HG02970 (cell line): ENCODE measurements at regions not wholly inside any gene's neighbourhood (a gene's known extent, or its start where the extent isn't known, plus 50 kb on each side); places are given as distances from the start of the nearest gene placed in this dataset.

Source experiments
- ATAC-seq: cut with Tn5 transposase; IDR thresholded peaks from one replicate; pipeline ENCODE4 v1.9.1; 2021; ENCODE audit warnings: mild to moderate bottlenecking, moderate library complexity, moderate number of reproducible peaks; ENCODE audit not compliant: unreplicated experiment, low FRiP score

DNA sequence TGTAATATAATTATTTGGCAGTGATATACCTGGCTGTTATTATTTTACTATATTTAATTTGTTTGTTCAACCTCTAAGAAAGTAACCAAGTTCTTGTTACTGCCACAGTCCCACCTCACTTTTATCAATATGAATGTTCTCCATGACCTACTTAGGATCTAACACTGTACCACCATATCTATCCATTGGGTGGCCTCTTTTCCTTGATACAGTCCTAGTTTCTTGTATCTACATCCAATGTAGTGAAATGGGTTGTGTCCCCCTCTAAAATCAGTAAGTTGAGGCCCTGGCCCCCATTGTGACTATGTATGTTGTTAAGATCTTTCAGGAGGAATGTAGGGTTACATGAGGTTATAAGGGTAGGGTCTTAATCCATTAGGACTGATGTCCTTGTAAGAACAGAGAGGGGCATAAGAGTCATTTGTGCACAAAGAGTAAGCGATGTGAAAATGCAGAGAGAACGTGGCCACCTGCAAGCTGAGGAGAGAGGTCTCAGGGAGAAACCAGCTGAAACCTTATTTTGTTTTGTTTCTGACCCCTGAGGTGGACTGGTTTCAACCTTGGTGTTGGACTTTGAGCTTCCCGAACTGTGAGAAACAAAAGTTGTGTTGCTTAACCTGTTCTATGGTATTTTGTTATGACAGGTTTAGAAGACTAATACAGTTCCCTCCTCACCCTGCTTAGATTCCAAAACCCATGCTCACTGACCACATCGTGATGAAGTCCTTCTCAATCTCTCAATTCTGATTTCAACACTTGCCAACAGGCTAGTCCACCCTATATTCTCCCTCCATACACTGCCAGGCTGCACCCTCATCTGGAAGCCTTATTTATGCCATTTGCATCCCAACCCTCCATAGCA lies 387.3 kb upstream of the EPHA7 start:
- no peak for ATAC-seq

DNA sequence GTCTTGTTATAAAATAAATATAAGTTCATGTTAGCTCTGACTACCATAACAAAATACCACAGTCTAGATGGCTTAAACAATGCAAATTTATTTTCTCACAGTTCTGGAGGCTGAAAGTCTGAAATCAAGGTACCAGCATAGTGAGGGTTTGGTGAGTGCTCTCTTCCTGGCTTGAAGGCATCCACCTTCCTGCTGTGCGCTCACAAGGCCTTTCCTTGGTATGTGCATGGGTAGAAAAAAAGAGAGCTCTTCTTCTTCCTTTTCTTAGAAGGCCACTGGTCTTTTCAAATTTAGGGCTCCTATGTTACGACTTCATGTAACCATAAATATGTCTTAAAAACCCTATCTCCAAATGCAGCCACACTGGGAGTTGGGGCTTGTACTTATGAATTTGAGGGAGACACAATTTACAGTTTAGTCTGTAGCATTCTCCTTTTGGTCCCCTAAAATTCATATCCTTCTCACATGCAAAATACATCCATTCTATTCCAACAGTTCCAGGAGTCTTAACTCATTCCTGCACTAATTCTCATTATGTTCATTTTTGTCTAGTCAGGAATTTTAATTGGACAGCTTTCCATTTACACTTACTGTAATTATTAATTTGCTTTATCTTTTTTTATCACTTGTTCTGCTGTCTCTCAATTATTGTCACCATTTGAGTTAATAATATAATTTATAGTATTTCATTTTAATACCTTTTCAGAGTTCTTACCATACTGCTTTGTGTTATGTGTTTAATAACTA lies 381.9 kb upstream of the EPHA7 start:
- no peak for ATAC-seq

DNA sequence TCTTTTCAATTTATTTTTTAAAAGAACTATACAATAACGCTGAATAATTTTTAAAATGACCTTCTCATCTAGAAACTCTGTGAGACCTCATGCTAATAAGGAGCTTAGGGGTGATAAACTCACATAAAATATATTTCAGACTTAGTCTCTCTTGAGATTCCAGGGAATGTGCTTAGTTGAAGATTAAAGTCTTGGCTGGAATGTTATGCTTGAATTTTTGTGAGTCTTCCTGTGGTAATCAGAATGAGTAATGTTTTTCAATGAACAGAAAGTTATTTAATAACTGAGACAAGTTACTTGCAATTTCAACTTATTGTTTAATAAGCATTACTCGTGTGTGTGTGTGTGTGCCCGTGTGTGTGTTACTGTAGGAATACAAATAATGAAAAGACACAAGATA lies 379.9 kb upstream of the EPHA7 start:
- no peak for ATAC-seq

DNA sequence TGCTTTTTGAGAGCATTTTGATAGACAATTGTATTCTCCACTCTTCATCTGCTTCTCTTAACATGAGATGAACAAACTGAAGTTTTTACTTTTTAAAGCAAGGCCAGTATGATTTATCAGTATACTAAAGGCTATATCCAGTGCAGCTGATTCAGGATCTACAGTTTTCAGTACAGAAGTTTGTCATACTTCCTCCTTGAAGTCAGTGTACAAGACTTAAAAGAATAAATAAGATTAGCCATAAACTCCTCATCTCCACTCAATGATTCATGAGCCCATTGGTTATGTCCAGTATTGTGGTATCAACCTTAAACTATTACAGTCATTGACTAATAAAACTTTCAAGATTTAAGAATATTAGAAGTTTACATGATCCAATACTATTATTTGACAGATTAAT lies 374.8 kb upstream of the EPHA7 start:
- ATAC-seq: no peak

DNA sequence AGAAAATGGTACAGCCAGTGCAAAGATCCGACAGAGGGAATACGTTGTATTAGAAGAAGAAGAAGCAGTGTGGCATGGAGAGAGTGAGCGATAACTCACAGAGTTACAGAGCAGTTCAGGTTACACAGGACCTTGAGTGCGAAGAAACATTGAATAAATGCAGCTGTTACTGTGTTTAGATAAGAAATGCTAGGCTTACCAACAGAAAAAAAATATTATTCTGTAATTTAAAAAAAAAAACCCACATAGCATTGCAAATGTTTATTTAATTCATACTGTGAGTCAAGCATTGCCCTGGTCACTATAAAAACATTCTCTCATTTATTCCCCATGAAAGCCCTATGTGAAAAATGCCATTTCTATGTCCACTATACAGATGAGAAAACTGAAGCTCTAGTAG lies 373.4 kb upstream of the EPHA7 start:
- ATAC-seq: no peak

DNA sequence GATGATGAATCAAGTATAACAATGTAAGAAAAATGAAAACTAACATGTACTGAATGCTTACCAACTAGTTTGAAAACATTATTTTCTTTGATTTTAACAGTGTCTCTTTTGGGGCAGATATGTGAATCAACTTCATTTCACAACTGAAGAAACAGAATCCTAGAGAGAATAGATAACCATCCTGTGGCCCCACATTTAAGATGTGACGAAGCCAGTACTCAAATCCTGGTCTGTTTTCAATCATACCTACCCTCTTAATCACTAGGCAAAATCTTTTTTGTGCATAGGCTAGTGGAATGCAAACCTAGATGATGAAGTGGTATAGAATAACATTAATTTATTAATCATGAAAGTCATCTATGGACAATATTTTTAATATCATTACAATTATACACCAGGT lies 371.6 kb upstream of the EPHA7 start:
- no peak for ATAC-seq

DNA sequence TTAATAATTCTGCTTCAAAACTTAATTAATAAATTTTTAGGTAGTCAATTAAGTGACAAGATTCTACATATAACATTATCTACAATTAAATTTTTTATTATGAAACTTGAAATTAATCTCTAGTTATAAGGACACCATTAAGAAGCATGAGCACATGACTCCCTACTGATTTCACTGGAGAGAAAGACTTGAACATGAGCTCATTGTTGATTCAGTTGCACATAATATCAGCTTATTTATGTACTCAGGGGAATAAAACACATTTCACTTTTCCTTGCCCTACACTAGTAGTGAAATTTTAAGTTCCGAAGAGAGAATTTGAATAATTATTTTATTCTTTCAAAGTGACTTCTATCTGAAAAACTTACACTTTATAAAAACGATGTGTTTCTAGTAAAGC lies 370.2 kb upstream of the EPHA7 start:
- no peak for ATAC-seq

DNA sequence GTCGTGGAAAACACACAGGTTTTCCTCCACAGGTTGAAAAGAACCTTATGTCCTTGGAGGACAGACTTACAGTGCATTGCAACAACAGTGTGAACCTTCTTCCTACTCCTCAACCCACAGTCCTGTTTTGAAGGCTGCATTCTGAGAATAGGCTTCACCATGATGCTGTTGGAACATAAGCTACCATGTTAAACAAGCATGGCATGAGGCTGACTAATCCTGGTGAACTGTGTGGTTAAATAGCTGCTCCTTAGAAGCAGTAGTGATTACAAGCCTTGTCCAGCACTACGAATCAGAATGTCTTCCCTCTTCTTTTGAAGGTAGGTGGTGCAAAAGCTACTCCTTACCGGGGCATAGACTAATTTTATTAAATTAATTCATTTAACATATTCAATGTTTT lies 368.5 kb upstream of the EPHA7 start:
- no peak for ATAC-seq

DNA sequence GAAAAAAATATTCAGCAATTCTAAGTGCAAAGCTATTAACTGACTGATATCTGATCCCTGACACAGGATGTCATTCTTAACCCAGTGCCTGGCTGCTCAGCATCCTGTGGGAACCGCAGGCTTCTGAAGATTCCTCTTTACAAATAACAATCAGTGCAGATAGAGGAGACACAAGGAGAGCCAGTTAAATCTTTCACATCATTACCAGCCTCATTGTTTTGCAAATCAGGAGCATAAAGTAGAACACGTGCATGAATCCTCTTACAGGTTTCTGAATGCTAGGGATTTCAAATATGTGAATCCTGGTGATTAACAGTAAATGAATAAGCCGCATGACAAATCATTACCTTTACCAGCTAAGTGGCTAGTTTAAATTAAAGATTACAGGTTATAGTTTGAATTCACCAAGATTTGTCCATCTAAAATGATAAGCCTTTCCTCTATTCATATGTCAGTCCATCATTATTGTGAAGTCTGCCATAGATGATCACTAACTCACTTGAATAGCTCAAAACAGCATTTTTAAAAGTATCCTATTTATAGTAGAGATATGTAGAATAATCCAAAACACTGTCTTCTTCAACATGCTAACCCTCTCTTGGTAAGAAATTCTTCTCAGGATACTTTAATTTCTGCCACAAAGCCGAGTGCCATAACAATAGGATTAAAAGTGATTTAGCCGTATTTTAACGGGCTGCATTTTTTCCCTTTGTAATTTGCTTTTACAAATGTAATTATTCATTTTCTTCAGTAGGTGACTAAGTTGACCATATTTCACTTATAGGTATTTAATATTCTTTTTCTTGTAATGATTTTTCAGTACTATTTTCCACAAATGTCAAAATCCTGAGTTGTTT lies 367.3 kb upstream of the EPHA7 start:
- no peak for ATAC-seq

DNA sequence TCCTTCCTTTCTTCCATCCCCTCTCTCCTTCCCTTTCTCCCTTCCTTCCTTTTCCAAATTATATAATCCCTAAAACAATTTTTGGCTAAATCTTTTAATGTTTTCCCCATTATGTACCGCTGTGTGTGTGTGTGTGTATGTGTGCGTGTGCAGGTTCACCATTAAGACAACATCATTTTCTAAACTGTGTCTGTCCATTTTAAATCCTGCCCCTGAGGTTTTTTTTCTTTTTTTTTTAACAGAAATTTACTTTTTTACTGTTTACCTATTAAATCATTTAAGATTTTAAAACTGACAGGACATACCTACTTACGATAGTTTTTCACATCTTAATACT lies 366.3 kb upstream of the EPHA7 start:
- ATAC-seq: no peak

DNA sequence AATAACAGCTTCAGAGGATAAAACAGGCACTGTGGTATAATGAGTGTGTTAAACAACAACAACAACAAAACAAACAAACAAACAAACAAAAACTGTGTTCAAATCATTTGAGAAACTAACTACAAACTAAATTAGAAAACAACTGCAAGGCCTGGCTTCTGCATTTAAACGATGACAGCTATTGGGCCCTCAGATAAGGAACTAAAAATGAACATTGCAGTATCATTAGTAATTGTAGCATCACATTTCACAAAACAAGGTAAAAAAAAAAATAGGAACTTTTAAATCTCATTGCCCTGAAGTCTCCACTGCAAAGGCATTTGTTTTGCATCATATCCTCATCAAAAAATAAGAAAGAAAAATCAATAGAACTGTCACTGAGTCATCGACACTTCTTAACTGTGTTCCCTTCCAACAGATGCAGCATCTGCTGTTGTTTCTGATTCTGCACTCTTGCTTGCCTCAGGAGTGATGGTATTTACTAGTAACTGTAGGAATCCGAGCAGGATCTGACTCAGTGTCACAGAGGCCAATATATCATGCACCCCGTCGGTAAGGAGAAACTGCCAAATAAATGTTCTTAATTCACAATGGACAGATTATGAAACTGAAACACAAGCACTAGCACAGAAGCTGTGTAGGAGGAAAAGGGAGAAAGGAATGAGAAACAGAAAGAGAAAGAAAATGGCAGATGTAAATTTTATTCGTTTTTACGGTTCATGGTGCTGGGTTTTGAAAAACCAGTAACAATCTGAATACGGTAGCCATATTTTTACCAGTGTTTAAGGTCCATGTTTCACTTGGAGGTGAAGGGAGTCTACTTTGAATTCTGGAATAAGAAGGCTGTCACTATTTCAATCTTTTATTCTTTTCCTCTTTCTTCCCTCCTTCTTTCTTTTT lies 365.7 kb upstream of the EPHA7 start:
- ATAC-seq: no peak

DNA sequence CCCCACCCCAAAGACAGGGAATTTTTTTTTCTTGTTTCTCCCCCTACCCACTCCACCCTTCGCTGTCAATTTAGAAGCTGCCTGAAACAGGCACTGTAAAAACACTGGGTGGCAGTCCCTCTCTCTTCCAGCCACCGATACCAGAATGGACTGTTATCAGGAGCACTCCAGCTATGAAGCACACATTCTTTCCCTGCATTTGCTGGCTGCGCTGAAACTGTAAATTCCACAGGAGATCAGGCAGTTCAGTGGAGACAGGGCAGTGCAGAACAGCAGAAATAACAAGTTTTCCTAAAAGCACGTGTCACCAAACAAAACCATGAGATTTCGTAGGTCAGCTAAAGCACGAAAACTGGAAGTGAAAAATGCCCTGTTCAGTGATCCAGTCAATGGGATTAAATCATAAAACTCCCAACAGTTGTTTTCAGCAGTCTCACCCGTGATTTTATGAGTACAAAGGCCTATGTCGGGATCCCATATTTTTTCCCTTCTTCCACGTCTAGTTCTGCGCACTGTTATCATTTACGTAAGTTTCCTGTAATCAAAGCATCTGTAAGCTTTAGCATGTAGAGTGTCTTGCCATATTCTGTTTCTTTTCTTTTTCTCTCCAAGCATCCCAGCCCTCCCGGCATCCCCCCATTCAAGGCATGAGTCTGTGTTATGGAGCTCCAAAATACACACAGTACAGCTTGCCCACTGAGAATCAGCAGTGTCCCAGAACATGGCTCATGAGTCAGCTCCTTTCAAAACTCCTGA lies 359.9 kb upstream of the EPHA7 start:
- ATAC-seq: no peak

DNA sequence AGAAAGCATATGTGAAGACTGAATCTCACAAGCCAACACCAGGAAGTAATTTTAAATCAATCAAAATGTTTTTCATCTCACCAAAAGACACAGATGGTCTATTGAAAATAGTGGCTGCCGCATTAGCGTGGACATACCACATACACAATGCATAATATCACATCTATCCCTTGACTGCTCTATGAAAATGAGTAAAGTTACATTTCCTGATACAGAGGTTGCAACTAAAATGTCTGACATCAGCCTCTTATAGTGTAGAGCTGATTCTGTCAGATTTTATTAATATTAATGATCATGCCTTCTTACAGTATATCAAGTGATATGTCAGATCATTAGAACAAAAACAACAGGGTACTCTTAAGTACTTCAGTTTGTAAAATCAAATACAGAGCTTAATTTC lies 339.8 kb upstream of the EPHA7 start:
- no peak for ATAC-seq

DNA sequence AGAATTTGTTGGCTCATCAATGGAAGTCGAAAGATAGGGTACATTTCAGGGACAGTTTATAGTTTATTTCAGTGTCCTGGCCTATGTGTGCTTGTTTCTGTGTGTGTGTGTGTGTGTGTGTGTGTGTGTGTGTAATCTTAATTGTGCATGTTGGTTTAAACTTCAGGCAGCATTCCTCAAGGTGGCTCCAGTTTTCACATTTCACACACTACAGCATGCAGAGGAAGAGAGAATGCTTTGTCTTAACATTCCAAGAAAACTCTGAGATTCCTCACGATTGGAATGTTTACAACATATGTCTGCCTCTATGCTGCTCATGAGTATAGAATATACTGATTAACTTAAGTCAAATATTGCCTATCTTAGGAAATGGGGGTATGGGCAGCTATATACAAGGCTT lies 332.6 kb upstream of the EPHA7 start:
- no peak for ATAC-seq

DNA sequence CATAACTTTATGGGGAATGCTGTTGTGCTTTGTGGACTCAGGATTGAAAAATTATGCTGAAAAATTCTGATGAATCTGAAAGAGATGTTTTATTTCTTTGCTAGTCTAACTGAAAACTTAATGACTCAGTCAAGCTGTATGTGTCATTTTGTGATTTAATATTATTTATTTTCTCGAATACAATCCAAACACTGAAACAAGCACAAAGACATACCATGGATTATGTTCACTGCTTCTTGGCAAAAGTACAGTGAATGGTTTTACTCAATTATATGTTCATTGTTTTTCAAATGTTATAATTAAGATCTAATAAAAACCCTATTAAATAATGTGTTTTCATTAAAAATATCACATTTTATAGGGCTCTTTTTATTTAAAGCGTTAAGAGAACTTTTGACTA lies 330.6 kb upstream of the EPHA7 start:
- ATAC-seq: no peak

DNA sequence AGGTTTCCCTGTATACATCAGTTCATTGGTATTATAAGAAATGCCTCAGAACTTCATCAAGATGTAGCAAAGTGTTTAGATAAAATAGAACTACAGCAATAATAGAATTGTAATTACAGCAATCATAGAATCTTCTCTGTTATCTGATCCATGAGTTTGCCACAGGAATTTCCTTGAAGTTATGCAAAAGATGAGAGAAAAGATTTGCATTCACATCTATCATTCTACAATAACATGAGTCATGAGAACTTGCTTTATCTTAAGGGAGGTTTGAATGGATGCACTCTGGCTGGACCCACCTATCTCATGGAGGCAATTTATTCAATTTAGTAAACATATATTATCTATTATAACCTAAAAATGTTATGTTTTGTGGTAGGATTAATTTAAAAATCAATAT lies 329.8 kb upstream of the EPHA7 start:
- no peak for ATAC-seq

DNA sequence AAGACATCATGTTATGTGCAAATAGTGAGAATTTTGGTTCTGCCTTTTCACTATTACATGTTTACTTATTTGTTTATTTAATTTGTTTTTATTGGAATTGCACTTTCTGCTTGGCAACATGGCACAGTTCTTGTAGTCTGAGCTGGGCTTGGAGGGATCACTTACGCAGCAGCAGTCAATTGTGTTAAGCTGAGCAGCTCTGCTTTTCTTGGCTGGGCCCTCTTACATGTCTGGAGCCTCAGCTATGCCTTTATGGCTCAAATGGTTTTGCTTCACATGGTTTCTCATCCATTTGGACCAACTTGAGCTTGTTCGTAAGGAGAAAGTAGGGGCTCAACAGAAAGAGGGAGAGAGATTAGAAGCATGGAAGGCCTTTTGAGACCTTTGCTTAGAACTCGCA lies 327.5 kb upstream of the EPHA7 start:
- no peak for ATAC-seq

DNA sequence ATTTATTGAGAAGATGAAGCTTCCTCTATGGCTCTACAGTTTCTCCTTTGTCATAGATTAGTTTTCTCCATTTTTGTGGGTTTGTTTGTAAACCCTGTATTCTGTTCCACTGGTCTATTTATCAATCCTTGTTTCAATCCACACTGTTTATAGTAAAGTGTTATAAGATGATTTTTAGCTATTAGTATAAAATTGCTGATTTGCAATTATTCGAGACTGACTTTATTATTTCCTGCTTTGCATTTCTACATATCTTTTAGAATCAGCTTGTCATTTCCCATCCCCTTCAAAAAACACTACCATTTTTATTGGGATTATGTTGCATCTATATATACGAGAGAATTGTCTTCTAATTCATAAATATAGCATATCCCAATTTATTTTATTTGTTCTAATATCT lies 325.9 kb upstream of the EPHA7 start:
- no peak for ATAC-seq

DNA sequence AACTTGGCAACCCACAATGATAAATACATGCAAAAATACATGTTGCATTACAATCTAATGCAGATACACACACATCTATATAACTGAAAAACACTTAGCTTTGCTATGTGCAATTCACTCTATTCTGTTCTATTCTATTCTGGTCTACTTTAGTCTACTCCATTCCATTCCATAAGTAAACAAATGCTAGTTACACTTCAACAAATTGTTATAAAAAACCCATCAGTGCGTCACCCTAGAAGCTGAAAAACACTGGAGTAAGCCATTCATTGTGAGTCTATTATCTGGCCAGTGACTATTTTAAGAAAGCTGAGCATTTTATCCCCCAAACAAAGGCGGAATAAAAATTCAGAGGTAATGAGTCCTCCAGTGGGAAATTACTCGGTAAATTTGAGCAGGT lies 315.7 kb upstream of the EPHA7 start:
- ATAC-seq: no peak

DNA sequence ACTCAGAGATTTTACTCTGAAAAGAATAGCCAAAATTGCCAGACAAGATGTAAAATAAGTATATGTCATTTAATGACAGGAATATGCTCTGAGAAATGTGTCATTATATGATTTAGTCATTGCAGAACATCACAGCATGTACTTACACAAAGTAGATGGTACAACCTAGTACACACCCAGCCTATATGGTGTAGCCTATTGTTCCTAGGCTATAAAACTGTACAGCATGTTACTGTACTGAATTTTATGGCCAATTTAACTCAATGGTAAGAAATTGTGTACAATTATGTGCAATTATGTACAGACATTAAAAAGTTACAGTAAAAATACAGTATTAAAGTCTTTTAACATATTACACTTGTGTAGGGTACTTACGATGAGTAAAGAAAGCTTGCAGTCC lies 311.9 kb upstream of the EPHA7 start:
- ATAC-seq: no peak
